PFSK-1 (cell line): ENCODE measurements at regions not wholly inside any gene's neighbourhood (a gene's known extent, or its start where the extent isn't known, plus 50 kb on each side); places are given as distances from the start of the nearest gene placed in this dataset.

Experiments used
- FOXP2 ChIP-seq: optimal IDR thresholded peaks from 2 replicates; pipeline ENCODE3; 2011; ENCODE audit warnings: borderline replicate concordance, control low read depth, inconsistent platforms; ENCODE audit not compliant: insufficient read depth; ENCODE audit errors: extremely low read length, extremely low read depth
- POLR2AphosphoS5 ChIP-seq: IDR thresholded peaks from 2 replicates; pipeline ENCODE4 v1.6.1; 2012; ENCODE audit warnings: low read depth, mild to moderate bottlenecking, control low read depth, low read length, moderate library complexity

DNA sequence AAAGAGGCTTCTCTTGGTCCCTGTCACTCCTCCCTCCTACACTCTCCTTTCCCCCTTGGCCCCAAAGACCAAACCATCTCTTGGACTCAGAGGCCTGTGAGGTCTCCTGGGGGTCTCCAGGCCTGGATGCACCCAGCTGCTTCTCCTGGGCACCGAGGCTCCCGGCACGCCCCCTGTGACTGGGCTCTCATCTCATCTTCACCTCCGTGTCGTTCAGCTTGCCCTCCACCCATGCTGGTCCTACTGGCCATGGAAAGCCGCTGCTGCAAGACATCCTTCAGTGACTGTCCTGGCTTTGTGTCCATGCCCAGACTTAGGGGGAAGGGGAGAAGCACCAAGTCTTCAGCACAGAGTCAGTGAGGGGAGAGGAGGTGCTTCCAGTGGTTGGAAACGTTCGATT is 141.4 kb upstream of the RET start:
- TF ChIP-seq POLR2AphosphoS5 (no peak), FOXP2 (no peak)
